HCT116 (cell line): ENCODE measurements at regions not wholly inside any gene's neighbourhood (a gene's known extent, or its start where the extent isn't known, plus 50 kb on each side); places are given as distances from the start of the nearest gene placed in this dataset.

Experiments used
- ATAC-seq: fragments of 200-7000 bp; cut with Tn5 transposase; 2 replicates; pipeline ENCODE4 v1.9.1; 2020; ENCODE audit warnings: mild to moderate bottlenecking, moderate library complexity
- BruUV-seq: library from RNA; stranded (reverse); fragments of 400-500 nt; replicated peaks from 2 replicates; lab custom pipeline; 2021; lab: Mats Ljungman, UMichigan
- CTCF ChIA-PET: fragments of 300-600 bp; sonication (Branson Sonifier 250); formaldehyde crosslinking; loops from one replicate; lab custom pipeline; 2021; ENCODE audit warnings: antibody characterized with exemption; lab: Charles Lee
- POLR2A ChIA-PET: fragments of 300-600, 350-600 bp; sonication (Branson Sonifier 250); formaldehyde crosslinking; loops from one replicate; lab custom pipeline; 2021; ENCODE audit warnings: antibody characterized with exemption; lab: Charles Lee
- RAD21 ChIA-PET, 2 experiments: fragments of 300-600 bp; sonication (Branson Sonifier 250); formaldehyde crosslinking; loops; one replicate each; lab custom pipeline; 2023; ENCODE audit warnings: low total read pairs in 2 of 2; ENCODE audit not compliant: uncharacterized antibody in 2 of 2, unreplicated experiment in 2 of 2, low non-redundant PET in 1 of 2; lab: Charles Lee
- DNase-seq: peaks from one replicate; pipeline ENCODE4 v3.0.0-alpha.2; 2010; ENCODE audit warnings: low read depth, low spot score
- H2AFZ ChIP-seq: fragments of 200-600 bp; shearing (Covaris generic), sonication (generic); 2 replicates; pipeline ENCODE4 v1.6.1; 2017; ENCODE audit warnings: low read depth, mixed run types, mixed read lengths, antibody characterized with exemption, low read length; ENCODE audit not compliant: poor library complexity, severe bottlenecking
- H3K27ac ChIP-seq: 2 replicates; pipeline ENCODE4 v1.5.1; 2012; ENCODE audit warnings: low read depth, low read length
- H3K27me3 ChIP-seq: fragments of 200-600 bp; sonication (generic); 2 replicates; pipeline ENCODE4 v1.6.1; 2016; ENCODE audit warnings: mixed run types, low read length, mixed read lengths; ENCODE audit not compliant: insufficient read depth
- H3K36me3 ChIP-seq, 2 experiments: fragments of 200-500 bp in 1 of 2; fragments of 200-600 bp in 1 of 2; sonication (Bioruptor generic) in 1 of 2; sonication (generic) in 1 of 2; 2 replicates each; pipeline versions ENCODE4 v1.5.1 to v1.6.1; 2014 to 2016; ENCODE audit warnings: low read length in 2 of 2, inconsistent platforms in 1 of 2, mixed read lengths in 1 of 2, mixed run types in 1 of 2; ENCODE audit not compliant: insufficient read depth in 2 of 2, control insufficient read depth in 1 of 2
- H3K4me1 ChIP-seq, 2 experiments: fragments of 200-600 bp in 1 of 2; sonication (generic) in 1 of 2; 2 replicates each; pipeline versions ENCODE4 v1.5.1 to v1.6.1; 2012 to 2017; ENCODE audit warnings: low read length in 2 of 2, inconsistent platforms in 1 of 2, mild to moderate bottlenecking in 1 of 2, mixed read lengths in 1 of 2, mixed run types in 1 of 2, moderate library complexity in 1 of 2; ENCODE audit not compliant: insufficient read depth in 2 of 2, control insufficient read depth in 1 of 2
- H3K4me2 ChIP-seq: fragments of 200-600 bp; sonication (generic); 2 replicates; pipeline ENCODE4 v1.6.1; 2017; ENCODE audit warnings: mixed run types, low read length, mixed read lengths
- H3K4me3 ChIP-seq, 2 experiments: fragments of 200-600 bp in 1 of 2; sonication (generic) in 1 of 2; replicated peaks in 1 of 2; 2 replicates each; pipeline ENCODE4 v1.5.1; 2011 to 2016; ENCODE audit warnings: low read length in 2 of 2, control low read depth in 1 of 2, low read depth in 1 of 2, mild to moderate bottlenecking in 1 of 2, mixed read lengths in 1 of 2, mixed run types in 1 of 2
- H3K79me2 ChIP-seq: fragments of 200-600 bp; sonication (generic); 2 replicates; pipeline ENCODE4 v1.6.1; 2017; ENCODE audit warnings: mild to moderate bottlenecking, mixed run types, low read length, moderate library complexity, mixed read lengths; ENCODE audit not compliant: insufficient read depth
- H3K9ac ChIP-seq: fragments of 200-600 bp; sonication (generic); 2 replicates; pipeline ENCODE4 v1.6.1; 2016; ENCODE audit warnings: low read length, mixed read lengths
- H3K9me2 ChIP-seq: fragments of 200-600 bp; sonication (generic), shearing (Covaris generic); 2 replicates; pipeline ENCODE4 v1.6.1; 2017; ENCODE audit warnings: mixed run types, mild to moderate bottlenecking, moderate library complexity; ENCODE audit not compliant: insufficient read depth
- H3K9me3 ChIP-seq, 2 experiments: fragments of 200-500 bp in 1 of 2; fragments of 200-600 bp in 1 of 2; sonication (Bioruptor generic) in 1 of 2; sonication (generic) in 1 of 2; 2 replicates each; pipeline ENCODE4 v1.6.1; 2014 to 2017; ENCODE audit warnings: low read length in 2 of 2, mixed read lengths in 2 of 2, inconsistent platforms in 1 of 2, low read depth in 1 of 2, mild to moderate bottlenecking in 1 of 2, mixed run types in 1 of 2, moderate library complexity in 1 of 2; ENCODE audit not compliant: control insufficient read depth in 1 of 2, insufficient read depth in 1 of 2
- H4K20me1 ChIP-seq: fragments of 200-600 bp; sonication (generic), shearing (Covaris generic); 2 replicates; pipeline ENCODE4 v1.6.1; 2017; ENCODE audit warnings: mixed run types, mild to moderate bottlenecking, moderate library complexity; ENCODE audit not compliant: insufficient read depth
- CBX3 ChIP-seq: IDR thresholded peaks from 2 replicates; pipeline ENCODE4 v1.6.1; 2012; ENCODE audit warnings: low read depth
- CEBPB ChIP-seq: IDR thresholded peaks from 2 replicates; pipeline ENCODE4 v1.6.1; 2012; ENCODE audit warnings: low read depth
- EGR1 ChIP-seq: IDR thresholded peaks from 2 replicates; pipeline ENCODE4 v1.6.1; 2012; ENCODE audit warnings: low read depth
- ELF1 ChIP-seq: IDR thresholded peaks from 2 replicates; pipeline ENCODE4 v1.6.1; 2012; ENCODE audit warnings: low read depth, borderline replicate concordance
- JUND ChIP-seq: IDR thresholded peaks from 2 replicates; pipeline ENCODE4 v1.6.1; 2012
- POLR2A ChIP-seq: IDR thresholded peaks from 2 replicates; pipeline ENCODE4 v1.7.0; 2011; ENCODE audit warnings: borderline replicate concordance; ENCODE audit not compliant: insufficient read depth, insufficient read length; ENCODE audit errors: extremely low read depth
- RAD21 ChIP-seq: IDR thresholded peaks from 2 replicates; pipeline ENCODE4 v1.6.1; 2012; ENCODE audit warnings: low read depth, mild to moderate bottlenecking
- REST ChIP-seq: IDR thresholded peaks from 2 replicates; pipeline ENCODE4 v1.6.1; 2012; ENCODE audit warnings: low read depth
- SIN3A ChIP-seq: IDR thresholded peaks from 2 replicates; pipeline ENCODE4 v1.6.1; 2012; ENCODE audit warnings: low read depth
- SP1 ChIP-seq: IDR thresholded peaks from 2 replicates; pipeline ENCODE4 v1.6.1; 2012; ENCODE audit warnings: low read depth
- SRF ChIP-seq: IDR thresholded peaks from 2 replicates; pipeline ENCODE4 v1.6.1; 2012; ENCODE audit warnings: low read depth
- YY1 ChIP-seq: IDR thresholded peaks from 2 replicates; pipeline ENCODE4 v1.6.1; 2011; ENCODE audit warnings: low read length, low read depth, moderate library complexity, mild to moderate bottlenecking; ENCODE audit not compliant: insufficient replicate concordance; ENCODE audit errors: extremely low read depth
- ZBTB33 ChIP-seq: IDR thresholded peaks from 2 replicates; pipeline ENCODE4 v1.6.1; 2011; ENCODE audit warnings: mild to moderate bottlenecking, low read length, moderate library complexity; ENCODE audit not compliant: insufficient replicate concordance; ENCODE audit errors: extremely low read depth
- ZFX ChIP-seq: fragments of 450-650 bp; IDR thresholded peaks from 2 replicates; pipeline ENCODE4 v1.6.1; 2017
- ZNF274 ChIP-seq: fragments of 200-500 bp; sonication (Bioruptor generic); IDR thresholded peaks from 2 replicates; pipeline ENCODE4 v1.6.1; 2014; ENCODE audit warnings: mild to moderate bottlenecking, low read depth, low read length, inconsistent platforms
- intact Hi-C: fragments of 100-400 bp; cut with micrococcal nuclease; formaldehyde crosslinking; loops from 2 replicates; pipeline ENCODE4 v1.10.0; 2022
- TF ChIP-seq, protein P1 (sequence below): IDR thresholded peaks from 2 replicates; pipeline ENCODE4 v1.6.1; 2012
- TF ChIP-seq, protein P2 (sequence below): IDR thresholded peaks from 2 replicates; pipeline ENCODE4 v1.6.1; 2012
- TF ChIP-seq, protein P3 (sequence below), 3 experiments: fragments of 200-600 bp in 1 of 3; sonication (generic) in 1 of 3; IDR thresholded peaks in 2 of 3; conservative IDR thresholded peaks in 1 of 3; 2 replicates each; pipeline ENCODE4 v1.5.1; 2012 to 2017; ENCODE audit warnings: low read depth in 2 of 3, low read length in 2 of 3, antibody characterized with exemption in 1 of 3, borderline replicate concordance in 1 of 3, control low read depth in 1 of 3, mild to moderate bottlenecking in 1 of 3, mixed read lengths in 1 of 3, mixed run types in 1 of 3, moderate library complexity in 1 of 3; ENCODE audit not compliant: insufficient read depth in 1 of 3

DNA sequence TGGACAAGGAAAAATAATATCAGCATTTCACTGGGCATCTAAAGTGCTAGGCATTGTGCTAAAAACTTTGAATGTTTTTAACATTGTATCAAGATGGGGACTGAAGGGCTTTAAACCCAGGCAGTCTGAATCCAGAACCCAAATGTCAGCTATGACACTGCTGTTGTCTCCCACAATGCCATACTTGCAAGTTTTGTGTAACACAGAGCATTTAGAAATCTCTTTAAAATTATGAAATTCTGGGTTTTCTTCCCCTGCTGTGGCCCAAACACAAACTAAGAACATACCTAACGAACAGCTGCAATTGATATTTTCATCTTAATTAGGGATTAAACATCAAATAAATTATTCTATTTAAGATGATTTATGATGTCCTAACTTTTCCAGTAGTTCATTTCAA lies 66.8 kb upstream of the LSM6 start:
- no peak overlapping the region for H3K4me2 ChIP-seq
- no peaks in the 10 kb centered on the region for H4K20me1 ChIP-seq
- H3K9ac ChIP-seq: no peak overlapping the region
- no peaks in the 10 kb centered on the region for H3K9me2 ChIP-seq
- H3K9me3 ChIP-seq: no peaks in the 10 kb centered on the region
- DNase-seq (no peak), ATAC-seq (no peak)
- no peak overlapping the region for H3K4me3 ChIP-seq
- intact Hi-C loops: no loop called here
- H3K36me3 ChIP-seq: no peaks in the 10 kb centered on the region
- RAD21 ChIA-PET: no interaction called here
- H3K27ac ChIP-seq: no peak overlapping the region
- BruUV-seq: no TSS peak
- H3K27me3 ChIP-seq: no peaks in the 10 kb centered on the region
- H3K79me2 ChIP-seq: no peaks in the 10 kb centered on the region
- CTCF ChIA-PET: interaction anchor here (0.6 to 1.5 kb wide), 2 partner anchors 13 to 39 kb away, joined by 4 to 6 read pairs; no protein-coding TSS in a partner anchor
- TF ChIP-seq RAD21: no peak
- TF ChIP-seq, protein P1, sequence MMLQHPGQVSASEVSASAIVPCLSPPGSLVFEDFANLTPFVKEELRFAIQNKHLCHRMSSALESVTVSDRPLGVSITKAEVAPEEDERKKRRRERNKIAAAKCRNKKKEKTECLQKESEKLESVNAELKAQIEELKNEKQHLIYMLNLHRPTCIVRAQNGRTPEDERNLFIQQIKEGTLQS: no peak
- TF ChIP-seq SRF: no peak
- no peak for TF ChIP-seq EGR1
- no peak for TF ChIP-seq SP1
- no peak for TF ChIP-seq POLR2A
- TF ChIP-seq, protein P2, sequence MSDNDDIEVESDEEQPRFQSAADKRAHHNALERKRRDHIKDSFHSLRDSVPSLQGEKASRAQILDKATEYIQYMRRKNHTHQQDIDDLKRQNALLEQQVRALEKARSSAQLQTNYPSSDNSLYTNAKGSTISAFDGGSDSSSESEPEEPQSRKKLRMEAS: no peak
- no peak for TF ChIP-seq YY1
- no peak for TF ChIP-seq JUND
- no peak for TF ChIP-seq REST
- TF ChIP-seq, protein P3, sequence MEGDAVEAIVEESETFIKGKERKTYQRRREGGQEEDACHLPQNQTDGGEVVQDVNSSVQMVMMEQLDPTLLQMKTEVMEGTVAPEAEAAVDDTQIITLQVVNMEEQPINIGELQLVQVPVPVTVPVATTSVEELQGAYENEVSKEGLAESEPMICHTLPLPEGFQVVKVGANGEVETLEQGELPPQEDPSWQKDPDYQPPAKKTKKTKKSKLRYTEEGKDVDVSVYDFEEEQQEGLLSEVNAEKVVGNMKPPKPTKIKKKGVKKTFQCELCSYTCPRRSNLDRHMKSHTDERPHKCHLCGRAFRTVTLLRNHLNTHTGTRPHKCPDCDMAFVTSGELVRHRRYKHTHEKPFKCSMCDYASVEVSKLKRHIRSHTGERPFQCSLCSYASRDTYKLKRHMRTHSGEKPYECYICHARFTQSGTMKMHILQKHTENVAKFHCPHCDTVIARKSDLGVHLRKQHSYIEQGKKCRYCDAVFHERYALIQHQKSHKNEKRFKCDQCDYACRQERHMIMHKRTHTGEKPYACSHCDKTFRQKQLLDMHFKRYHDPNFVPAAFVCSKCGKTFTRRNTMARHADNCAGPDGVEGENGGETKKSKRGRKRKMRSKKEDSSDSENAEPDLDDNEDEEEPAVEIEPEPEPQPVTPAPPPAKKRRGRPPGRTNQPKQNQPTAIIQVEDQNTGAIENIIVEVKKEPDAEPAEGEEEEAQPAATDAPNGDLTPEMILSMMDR (IDR thresholded peaks at IDR 0.05 in 2 of 3, conservative IDR thresholded peaks at IDR 0.05 in 1 of 3; ENCODE audit: borderline replicate concordance in 1 of 3, insufficient read depth in 1 of 3, low read depth in 2 of 3, low read length in 2 of 3): no peak
- TF ChIP-seq ZNF274: no peak
- no peak for TF ChIP-seq ELF1
- TF ChIP-seq ZBTB33: no peak
- TF ChIP-seq CEBPB: no peak
- TF ChIP-seq ZFX: no peak
- TF ChIP-seq CBX3: no peak
- TF ChIP-seq SIN3A: no peak
- no peaks in the 10 kb centered on the region for H3K4me1 ChIP-seq
- H2AFZ ChIP-seq: no peak overlapping the region
- POLR2A ChIA-PET: no interaction called here
